Embryonic facial prominence (tissue), 1 donor: ENCODE measurements at regions not wholly inside any gene's neighbourhood (a gene's known extent, or its start where the extent isn't known, plus 50 kb on each side); places are given as distances from the start of the nearest gene placed in this dataset.

Experiments
- DNase-seq: peaks from one replicate; pipeline ENCODE4 v3.0.0-alpha.2; 2016; ENCODE audit errors: extremely low spot score

- no peak for DNase-seq
Measured at GRCh38 chr4:181976764-181977163, 266.4 kb upstream of the TENM3 start.

- no peak for DNase-seq
Measured at GRCh38 chr4:181982437-181982836, 260.8 kb upstream of the TENM3 start.

- DNase-seq, result no peak
Measured at GRCh38 chr4:181982856-181983255, 260.3 kb upstream of the TENM3 start.

GRCh38 chr4:181987392-181987791 is 255.8 kb upstream of the TENM3 start:
- DNase-seq, result no peak

- DNase-seq, result no peak
Measured at GRCh38 chr4:181989071-181989470, 254.1 kb upstream of the TENM3 start.

- no peak for DNase-seq
Measured at GRCh38 chr4:181991369-181992108, 251.7 kb upstream of the TENM3 start.

- DNase-seq, result no peak
Measured at GRCh38 chr4:181998398-181999295, 244.6 kb upstream of the TENM3 start.

GRCh38 chr4:182000077-182000476 is 243.1 kb upstream of the TENM3 start:
- DNase-seq, result no peak

GRCh38 chr4:182010876-182011275 is 232.3 kb upstream of the TENM3 start:
- no peak for DNase-seq

- DNase-seq, result no peak
Measured at GRCh38 chr4:182014164-182014563, 229.0 kb upstream of the TENM3 start.

GRCh38 chr4:182015014-182015413 is 228.2 kb upstream of the TENM3 start:
- no peak for DNase-seq

- DNase-seq, result no peak
Measured at GRCh38 chr4:182015893-182016292, 227.3 kb upstream of the TENM3 start.

GRCh38 chr4:182017038-182017437 is 226.2 kb upstream of the TENM3 start:
- DNase-seq, result no peak

- no peak for DNase-seq
Measured at GRCh38 chr4:182018691-182019090, 224.5 kb upstream of the TENM3 start.

GRCh38 chr4:182019148-182019652 is 224.0 kb upstream of the TENM3 start:
- no peak for DNase-seq

- DNase-seq, result no peak
Measured at GRCh38 chr4:182022909-182023308, 220.3 kb upstream of the TENM3 start.

- DNase-seq, result no peak
Measured at GRCh38 chr4:182023469-182023868, 219.7 kb upstream of the TENM3 start.

- no peak for DNase-seq
Measured at GRCh38 chr4:182042945-182043344, 200.3 kb upstream of the TENM3 start.

- no peak for DNase-seq
Measured at GRCh38 chr4:182048871-182049270, 194.3 kb upstream of the TENM3 start.

GRCh38 chr4:182056866-182057265 is 186.3 kb upstream of the TENM3 start:
- no peak for DNase-seq

- no peak for DNase-seq
Measured at GRCh38 chr4:182062458-182062857, 180.7 kb upstream of the TENM3 start.

- DNase-seq, result no peak
Measured at GRCh38 chr4:182062936-182063335, 180.3 kb upstream of the TENM3 start.

GRCh38 chr4:182063651-182064050 is 179.6 kb upstream of the TENM3 start:
- DNase-seq, result no peak
